HG03196 (cell line): ENCODE measurements at regions not wholly inside any gene's neighbourhood (a gene's known extent, or its start where the extent isn't known, plus 50 kb on each side); places are given as distances from the start of the nearest gene placed in this dataset.
"Not testable (repeated sequence)": the region's sequence is repeated elsewhere in the genome, so short reads cannot be mapped to it uniquely, and the experiment has no call there.

ENCODE experiments used
- ATAC-seq: cut with Tn5 transposase; IDR thresholded peaks from one replicate; pipeline ENCODE4 v1.9.1; 2021; ENCODE audit not compliant: unreplicated experiment

DNA sequence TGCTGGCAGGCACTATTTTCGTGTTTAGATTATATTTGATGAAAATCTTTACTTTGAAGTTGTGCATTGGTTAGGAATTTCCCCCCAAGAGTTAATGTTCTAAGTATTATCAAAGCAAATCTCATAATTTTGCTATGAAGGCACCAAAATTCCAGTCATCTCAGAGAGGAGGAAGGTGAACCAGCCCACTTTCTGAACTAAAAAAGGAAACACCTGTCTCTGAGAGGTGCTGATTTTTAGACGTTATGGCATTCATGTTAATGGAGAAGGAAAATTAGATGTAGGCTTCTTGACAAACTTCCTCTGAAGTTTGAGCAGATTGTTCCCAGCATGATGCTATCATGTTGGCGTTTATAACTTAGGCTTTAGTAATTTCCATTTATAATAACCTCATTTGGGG, 432.9 kb upstream of the ACTBL2 start:
- ATAC-seq = no peak

DNA sequence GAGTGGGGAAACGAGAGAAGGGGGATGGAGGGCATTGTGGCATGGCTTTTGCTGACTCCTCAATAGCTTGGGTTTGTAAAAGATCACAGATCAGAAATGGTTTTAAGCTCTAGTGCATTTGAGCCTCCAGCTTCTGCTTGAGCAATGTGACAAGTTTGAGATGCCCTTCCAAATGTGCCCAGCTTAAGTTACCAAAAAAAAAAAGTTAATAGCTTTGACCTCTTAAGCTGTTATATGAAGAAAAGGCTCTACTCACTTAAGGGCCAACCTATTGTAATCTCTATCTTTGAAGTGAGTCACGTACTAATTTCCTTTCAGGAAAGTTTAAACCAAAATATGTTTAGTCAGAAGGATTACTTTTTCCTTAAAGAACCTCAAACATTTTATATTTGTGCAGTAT, 428.8 kb upstream of the ACTBL2 start:
- ATAC-seq = no peak

DNA sequence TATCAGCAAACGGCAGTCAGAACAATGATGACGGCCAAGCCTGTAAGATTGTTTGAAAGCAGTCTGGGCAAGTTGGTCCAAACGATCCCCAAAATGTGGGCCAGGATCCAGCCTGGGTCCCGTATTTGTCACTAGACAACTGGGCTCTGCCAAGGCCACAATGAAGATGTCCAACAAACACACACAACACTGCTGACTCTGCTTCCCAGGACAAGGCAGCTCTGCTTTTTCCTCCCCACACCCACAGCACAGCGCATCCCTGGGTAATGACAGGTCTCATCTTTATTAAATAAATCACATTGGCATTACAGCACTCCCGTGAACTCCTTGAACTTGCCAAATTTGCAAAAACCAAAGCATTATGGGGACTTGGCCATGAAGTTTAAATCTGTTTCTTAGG, 424.1 kb upstream of the ACTBL2 start:
- ATAC-seq = no peak

DNA sequence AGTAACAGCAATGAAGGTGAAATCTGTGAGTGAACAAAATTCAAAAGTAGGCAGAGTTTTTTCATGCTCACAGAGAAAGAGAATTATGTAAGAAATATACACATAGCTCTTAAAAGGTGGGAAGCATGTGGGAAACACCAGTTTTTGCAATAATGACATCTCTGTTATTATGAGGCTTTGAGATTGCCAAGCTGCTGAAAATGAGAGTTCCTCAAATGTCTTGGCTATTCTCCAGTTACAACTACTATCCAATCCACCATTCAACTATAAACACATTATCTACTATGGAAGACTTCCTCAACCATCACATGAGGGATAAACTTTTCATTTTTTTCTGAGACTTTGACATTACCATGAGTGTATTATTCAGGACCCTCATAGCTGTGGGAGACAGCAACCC, 420.8 kb upstream of the ACTBL2 start:
- no peak for ATAC-seq

DNA sequence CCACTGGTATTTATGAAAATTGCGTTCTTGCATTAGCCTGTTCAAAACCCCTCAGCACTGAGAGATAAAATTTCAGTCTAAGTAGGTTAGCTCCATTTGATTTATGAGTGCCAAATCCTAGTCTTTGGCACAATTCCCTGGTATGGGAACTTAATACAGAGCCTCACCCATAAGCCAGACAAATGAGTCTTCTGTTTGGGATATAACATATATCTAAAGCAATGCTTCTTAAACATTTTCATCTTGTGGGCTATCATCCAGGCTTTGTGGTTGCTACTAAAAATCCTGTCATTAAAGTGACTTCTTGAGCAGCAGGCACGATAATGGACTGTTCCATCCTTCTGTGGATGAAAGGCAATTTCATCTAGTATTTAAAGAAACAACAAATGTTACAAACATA, 419.5 kb upstream of the ACTBL2 start:
- ATAC-seq = no peak

DNA sequence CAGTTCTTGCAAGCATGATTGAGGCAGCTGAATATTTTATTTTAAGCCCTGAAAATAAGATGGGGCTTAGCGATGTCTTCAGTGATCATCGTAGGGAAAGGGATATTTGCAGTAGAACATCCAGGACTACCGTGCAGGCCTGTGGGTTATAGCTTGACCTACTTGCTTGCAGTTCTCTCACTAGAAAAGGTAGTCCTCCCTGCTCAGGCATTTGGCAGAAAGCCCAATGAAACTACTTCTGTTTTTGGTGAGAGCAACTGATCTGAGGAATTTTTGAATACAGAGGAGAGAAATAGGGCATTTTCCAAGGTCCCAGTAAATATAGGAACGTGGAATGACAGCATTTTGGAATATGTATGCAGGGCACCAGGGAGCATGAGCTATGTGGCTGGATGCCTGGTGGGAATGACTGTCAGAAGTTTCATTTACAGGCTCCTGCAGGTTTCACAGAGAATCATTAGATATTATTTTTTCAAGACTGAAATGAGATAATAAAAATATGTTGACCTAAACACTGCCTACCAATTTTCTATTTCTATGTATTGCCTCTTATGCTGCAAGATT, 417.9 kb upstream of the ACTBL2 start:
- ATAC-seq = no peak

DNA sequence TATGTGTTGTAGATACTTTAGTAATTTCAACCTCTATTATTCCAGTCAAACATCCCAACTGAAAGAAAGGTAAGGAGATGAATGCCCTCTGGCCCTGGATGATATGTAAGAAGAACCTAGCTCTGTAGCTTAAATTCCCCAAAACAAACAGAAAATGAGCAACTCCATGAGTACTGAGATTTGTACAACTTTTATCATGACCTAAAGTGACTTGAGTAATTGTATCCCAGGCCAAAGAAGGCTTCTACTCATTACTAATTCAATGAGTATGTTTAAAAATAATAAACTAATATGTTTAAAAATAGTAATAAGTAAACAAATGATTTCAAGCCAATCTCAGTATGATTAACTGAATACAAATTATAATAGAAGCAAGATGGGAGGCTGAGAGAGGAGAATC, 414.0 kb upstream of the ACTBL2 start:
- ATAC-seq = no peak

DNA sequence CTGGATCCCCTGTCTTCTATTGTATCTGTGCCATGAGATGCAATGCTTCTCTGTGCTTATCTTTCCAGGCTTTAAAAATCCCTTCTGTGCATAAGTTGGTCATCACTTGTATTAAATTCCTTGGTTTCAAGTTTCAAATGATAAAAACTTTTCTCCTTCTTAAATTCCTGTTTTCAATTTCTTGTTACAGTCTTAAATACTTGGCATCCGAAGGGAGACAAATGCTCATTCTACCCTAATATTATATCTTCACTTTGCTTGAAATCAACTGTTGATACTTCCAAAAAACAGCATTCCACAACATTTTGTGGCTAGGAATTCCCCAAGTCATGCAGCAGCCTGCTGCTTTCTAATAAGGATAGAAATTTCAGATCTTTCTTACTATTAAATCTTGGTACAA, 413.2 kb upstream of the ACTBL2 start:
- ATAC-seq = no peak

DNA sequence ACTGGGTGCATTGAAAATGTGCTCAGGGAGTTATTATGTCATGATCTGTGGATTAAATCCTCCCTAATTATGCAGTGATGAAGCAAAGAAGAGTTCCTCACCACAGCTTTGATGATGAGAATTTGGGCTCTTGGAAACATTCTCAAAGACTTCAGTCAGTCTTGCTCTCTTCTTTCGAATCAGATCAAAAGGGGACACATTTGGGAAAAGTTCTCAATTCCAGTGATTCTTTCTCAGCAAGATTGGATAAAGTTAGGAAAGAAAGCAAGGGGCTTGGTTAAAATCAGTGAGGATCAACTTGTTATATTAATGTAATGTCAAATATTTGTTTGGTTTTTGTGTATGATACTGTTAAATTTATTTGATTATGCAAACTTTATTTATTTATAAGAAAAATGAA, 411.3 kb upstream of the ACTBL2 start:
- no peak for ATAC-seq

DNA sequence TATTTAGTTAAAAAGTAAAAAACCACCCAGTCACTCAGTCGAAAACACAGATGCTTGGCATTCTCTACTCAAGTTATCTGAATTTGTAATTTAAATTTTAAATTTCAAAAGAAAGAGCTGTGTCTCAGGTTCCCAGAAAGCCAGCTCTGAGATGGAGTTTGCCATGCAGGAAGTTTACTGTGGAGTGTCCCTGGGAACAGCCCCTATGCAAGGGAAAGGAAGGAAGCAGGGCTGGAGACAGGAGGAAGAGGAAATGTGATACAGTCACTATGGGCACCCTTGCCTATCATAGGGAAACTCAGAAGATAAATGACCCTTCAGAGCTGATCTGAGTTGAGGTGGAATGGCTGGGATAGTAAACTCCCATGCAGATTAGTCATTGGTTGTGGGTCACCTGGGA, 408.8 kb upstream of the ACTBL2 start:
- ATAC-seq = no peak

DNA sequence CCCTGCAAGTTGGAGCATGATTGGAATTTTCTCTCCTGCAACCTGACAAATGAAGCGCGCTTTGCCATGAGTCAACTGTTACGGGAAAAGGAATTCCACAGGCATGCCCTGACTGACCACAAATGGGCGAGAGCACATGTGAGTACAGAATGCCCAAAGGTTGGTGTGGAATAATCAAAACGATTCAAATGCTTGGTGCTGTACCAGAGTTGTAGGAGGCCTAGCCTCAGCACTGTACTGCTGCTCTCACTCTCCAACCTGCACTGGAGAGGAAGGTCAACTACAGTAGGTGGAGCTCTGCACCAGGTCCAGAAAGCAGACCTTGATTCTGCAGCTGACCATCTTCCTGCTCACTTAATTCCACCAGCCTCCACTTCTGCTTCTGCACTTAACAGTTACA, 406.9 kb upstream of the ACTBL2 start:
- no peak for ATAC-seq

DNA sequence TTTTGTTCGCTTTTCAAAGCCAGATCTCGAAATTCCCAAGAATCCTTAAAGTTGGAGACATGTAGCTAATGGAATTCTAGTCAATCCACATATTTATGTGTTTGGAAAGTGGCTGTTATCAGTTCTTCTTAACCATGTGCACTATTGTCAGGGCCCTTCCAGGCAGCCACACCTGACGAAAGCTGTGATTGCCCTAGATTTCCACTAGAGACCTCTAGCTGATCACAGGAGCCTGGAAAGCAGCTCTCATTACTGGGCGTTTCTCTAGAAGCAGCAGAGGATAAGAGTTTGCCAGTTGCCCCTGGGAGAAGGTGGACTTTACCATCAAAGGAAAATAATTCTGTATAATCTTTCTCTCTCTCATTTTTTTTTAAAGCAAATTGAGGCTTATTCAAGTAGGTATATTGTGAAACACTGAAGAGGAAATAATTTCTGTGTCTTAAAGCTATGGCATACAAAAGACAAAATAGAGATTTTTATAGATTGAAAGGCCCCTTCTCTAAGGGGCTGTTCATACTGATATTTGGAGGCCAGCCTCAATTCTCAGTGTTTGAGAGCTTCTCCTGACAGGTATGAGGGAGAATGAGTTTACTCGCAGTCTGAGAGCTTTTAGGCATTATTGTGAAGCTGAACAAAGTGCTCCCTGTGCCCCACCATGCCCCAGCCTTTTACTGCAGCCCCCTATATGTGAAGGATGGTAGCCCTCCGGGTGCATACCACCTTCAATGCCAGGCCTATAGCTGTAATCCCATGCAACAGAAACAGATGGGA, 405.4 kb upstream of the ACTBL2 start:
- ATAC-seq = no peak

DNA sequence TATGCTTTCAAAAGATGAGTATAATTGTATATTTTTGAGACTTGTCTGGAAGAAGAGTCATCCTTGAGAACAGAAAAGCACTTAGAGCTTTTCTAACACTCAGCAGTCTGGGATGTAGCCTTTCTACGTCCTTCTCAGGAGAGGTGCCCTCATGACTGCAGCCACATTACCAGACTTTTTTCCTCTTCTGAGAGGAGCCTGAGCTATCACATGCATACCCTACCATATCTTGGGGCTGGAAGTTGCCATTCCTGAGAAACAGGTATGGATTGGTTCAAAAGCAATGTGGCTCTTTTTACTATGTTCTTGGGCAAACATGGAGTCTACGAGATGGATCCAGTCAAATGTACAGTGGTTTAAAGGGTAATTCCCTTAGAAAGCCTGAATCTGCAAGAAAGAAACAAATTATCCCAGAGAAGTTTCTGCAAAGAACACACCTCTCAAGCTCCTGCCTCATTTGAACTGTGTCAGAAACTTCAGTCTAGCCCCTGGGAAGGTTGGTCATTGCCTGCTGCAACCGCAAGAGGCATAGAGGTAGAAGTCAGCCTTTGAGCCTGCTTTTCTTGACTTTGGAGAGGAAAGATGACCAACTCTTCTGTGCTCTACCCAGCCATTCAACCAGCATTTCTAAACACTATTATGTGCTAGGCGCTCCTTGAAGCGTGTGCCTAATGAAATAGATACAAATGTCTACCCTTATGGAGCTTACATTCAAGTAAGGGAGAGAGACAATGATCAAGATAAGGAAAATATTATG, 401.9 kb upstream of the ACTBL2 start:
- no peak for ATAC-seq

DNA sequence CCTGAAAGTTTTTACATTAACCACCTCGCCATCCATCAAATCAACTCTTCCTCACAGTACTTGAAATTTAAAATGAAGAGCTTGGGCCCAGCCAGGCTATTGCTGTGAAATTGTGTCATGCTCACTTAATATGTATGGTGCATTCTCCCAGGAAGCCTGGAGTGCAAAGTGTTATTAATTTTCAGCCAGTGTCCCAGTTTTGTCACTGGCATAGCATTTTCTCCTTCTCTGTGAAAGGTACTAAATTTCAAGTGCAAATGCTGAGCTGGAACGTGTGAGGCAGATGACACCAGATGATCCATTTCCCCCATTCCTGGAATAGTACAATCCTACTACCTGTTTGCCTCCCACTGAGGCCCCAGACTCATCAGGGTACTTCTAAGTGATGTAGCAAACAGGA, 397.6 kb upstream of the ACTBL2 start:
- ATAC-seq = no peak

DNA sequence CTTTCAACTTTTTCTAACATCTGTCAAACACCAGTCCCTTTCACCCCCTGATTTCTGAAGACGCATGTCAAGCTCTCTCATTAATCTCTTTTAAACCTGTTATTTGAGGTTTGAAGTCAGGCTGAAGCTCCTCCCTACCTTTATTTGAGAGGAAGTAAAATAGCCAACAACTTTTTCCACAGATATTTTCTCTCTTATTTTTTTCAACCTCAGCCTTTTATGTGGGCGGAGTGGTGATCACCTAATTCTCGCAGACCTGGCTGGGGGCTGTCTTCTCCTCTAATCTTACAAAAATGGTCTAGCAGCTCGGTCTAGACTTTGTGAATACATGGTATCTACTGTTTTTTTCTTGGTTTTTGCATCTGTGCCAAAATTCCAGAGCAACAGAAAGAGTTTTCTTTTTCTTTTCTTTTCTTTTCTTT, 395.7 kb upstream of the ACTBL2 start:
- ATAC-seq = no peak

DNA sequence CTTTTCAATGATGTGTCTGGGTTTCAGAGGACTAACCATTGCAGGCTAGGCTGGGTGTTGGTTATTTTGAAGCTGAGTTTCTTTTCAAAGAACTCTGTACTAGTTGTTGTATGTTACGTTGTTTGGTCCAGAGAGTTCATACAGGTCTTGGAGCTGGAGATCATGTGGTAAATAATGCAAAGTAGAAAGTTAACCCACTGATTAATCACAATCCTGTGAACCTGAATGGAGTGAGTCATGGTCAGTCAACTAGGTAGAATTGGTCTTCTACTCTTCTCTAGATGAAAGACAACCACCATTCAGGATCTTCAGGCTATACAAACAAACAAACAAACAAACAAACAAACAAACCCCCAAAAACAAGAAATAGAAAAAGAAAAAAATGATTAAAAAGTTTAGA, 388.9 kb upstream of the ACTBL2 start:
- ATAC-seq = no peak

DNA sequence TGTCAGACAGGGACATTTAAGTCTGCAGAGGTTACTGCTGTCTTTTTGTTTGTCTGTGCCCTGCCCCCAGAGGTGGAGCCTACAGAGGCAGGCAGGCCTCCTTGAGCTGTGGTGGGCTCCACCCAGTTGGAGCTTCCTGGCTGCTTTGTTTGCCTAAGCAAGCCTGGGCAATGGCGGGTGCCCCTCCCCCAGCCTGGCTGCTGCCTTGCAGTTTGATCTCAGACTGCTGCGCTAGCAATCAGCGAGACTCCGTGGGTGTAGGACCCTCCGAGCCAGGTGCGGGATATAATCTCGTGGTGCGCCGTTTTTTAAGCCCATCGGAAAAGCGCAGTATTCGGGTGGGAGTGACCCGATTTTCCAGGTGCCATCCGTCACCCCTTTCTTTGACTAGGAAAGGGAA, 387.7 kb upstream of the ACTBL2 start:
- ATAC-seq = not testable (repeated sequence)

DNA sequence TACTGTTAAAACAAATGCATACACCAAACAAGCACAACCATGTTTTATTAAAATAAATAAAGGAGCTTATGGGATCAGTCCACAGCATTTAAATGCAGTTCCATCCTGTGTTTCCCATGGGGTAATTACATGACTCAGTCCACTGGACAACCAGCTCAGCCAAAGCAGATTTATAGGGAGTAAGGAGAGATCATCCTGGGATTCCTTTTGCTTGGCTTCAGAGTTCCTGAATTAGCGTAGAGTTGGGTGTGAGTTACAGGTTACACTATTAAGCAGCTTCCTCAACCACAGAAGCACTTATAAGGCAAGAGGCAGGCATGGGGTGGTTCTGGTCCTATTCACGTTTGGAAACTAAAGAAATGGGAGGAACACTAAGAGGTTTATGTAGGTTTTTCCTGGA, 381.1 kb upstream of the ACTBL2 start:
- no peak for ATAC-seq

DNA sequence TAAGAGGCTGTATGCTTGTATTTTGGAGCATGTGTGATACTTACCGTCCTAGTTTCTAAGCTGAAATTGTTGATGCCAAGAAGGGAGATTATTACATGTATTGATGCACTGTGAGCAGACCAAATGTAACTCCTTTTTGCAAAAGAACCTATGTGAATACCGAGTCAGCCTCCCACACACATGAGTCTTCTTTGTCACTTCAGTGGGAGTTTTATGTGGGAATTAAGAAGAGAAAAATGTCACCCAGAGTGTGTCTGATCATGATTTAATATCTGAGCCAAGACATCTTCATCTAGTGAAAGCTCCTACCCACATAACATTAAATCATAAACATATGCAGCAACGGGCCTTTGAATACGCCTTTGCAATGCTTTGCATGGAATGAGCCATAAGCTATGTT, 380.3 kb upstream of the ACTBL2 start:
- ATAC-seq = no peak

DNA sequence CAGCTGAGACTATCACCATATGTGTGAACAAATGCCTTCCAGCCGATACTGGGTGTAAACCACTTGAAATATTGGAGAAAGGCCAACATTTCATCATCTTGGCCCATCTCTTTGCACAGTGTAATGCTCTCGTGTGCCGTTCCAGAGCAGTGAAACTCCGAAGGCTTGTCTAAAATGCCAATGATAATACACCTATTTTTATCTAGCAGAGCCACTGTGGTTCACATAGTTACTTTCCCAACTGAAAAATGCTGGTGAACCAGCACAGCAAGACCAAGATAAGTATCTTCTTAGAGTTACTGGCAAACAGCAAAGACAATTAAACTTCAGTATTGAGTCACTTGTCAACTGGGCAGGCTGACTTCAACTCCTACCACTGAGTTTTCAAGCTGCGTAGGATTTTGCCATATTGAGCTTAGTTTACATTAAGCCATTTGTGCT, 379.9 kb upstream of the ACTBL2 start:
- no peak for ATAC-seq

DNA sequence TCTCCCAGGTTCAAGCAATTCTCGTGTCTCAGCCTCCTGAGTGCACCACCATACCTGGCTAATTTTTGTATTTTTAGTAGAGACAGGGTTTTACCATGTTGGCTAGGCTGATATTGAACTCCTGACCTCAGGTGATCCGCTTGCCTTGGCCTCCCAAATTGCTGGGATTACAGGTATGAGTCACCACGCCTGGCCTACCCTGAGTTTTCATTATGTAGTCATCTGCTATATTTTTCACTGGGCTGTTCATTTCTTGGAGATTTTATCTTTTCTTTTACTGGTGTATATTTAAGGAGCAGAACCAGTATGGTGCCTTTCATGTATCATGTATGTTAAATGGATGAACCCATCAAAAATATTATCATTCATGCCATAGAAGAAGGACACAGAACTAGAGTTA, 377.0 kb upstream of the ACTBL2 start:
- no peak for ATAC-seq

DNA sequence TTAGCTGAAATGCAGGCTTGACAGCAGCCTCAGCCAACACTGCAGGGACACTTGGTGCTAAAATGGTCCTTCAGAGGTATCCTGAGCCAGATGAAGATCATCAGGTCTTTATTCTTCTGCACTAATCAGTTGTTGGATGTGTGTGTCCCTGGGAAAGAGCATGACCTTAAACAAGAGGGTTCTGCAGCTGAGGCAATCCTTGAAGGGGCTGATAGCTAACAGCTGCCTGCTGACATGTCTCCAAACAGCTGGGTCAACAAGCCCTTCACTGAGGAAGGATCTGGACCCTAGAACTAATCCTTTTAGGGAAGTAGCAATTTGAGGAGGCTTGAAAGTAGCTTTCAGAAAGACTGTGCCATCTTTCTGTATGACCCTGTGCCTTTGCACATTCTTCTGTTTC, 376.3 kb upstream of the ACTBL2 start:
- ATAC-seq = no peak
